ENCODE measurements at regions not wholly inside any gene's neighbourhood (a gene's known extent, or its start where the extent isn't known, plus 50 kb on each side); places are given as distances from the start of the nearest gene placed in this dataset.

DNA sequence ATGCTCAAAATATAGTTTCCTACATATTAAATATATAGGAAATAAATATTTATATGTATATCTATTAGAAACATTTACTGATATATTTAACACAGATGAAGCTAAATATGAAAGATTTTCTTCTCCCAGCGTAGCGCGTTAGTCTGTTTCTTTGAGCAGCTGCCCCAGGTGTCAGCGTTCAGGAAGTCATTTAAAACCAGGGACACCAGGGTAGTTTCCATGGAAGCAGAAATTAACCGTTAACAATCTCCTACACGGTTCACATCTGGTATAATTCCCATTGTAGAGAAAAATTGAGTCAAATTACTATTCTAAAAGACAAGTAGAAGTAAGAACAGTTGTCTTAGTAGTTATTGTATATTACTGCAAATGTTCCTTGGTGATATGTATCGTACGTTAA, 1443.7 kb downstream of the MRPL39 start:
- H3K4me1 ChIP-seq (ENCODE audit: low read depth), result no peaks in the 10 kb centered on the region
- ATAC-seq (no peak), DNase-seq (no peak)
- no peak overlapping the region for H3K4me3 ChIP-seq
- intact Hi-C loops (cut with DNase I, micrococcal nuclease), result no loop called here
- no peaks in the 10 kb centered on the region for H3K36me3 ChIP-seq (ENCODE audit: low read depth)
- peaks cover 29% of the 10 kb centered on the region for H3K9me3 ChIP-seq
- TF ChIP-seq, protein P1, sequence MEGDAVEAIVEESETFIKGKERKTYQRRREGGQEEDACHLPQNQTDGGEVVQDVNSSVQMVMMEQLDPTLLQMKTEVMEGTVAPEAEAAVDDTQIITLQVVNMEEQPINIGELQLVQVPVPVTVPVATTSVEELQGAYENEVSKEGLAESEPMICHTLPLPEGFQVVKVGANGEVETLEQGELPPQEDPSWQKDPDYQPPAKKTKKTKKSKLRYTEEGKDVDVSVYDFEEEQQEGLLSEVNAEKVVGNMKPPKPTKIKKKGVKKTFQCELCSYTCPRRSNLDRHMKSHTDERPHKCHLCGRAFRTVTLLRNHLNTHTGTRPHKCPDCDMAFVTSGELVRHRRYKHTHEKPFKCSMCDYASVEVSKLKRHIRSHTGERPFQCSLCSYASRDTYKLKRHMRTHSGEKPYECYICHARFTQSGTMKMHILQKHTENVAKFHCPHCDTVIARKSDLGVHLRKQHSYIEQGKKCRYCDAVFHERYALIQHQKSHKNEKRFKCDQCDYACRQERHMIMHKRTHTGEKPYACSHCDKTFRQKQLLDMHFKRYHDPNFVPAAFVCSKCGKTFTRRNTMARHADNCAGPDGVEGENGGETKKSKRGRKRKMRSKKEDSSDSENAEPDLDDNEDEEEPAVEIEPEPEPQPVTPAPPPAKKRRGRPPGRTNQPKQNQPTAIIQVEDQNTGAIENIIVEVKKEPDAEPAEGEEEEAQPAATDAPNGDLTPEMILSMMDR (IDR thresholded peaks at IDR 0.05), result no peak

DNA sequence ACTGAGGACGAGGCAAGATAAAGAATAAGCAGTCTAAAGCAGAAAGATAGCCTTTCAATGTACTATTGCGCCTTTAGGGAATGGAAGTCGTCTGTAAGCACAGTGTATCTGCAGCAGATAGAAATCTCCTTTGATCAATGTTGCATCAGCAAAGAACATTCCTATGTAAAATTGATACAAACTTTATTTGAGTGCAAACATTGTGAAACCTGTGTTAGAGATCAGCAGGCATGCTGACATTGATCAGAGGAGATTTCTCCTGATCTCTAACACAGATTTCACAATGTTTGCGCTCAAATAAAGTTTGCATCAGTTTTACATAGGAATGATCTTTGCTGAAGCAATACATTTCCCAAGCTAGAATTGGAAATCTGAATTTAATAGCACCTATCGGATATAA, 1446.8 kb downstream of the MRPL39 start:
- TF ChIP-seq, protein P1 (IDR thresholded peaks at IDR 0.05), result no peak
- Histone ChIP-seq H3K36me3 (ENCODE audit: low read depth) (no peaks in the 10 kb centered on the region), H3K4me3 (no peak overlapping the region), H3K4me1 (ENCODE audit: low read depth) (no peaks in the 10 kb centered on the region), H3K9me3 (peaks cover 30% of the 10 kb centered on the region)
- DNase-seq (no peak), ATAC-seq (no peak)
- intact Hi-C loops (cut with DNase I, micrococcal nuclease), result no loop called here

DNA sequence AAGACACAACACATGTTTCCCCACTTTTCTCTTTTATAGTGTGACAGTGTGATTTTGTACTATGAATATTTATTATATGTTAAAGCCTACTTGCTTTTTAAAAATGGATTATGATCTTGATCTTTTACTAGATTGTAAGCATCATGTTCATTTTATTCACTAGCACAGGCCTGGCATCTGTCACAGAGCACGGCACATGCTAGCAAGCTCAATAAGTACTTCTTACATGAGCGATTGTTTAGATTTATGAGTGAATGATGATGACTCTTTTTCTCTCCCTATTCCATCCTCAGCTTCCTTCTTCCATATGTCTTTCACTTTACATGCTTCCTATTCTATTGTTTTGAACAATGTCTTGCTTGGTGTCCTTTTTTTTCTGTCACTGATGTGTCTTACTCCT, 1454.1 kb downstream of the MRPL39 start:
- Histone ChIP-seq H3K4me3 (no peak overlapping the region), H3K36me3 (ENCODE audit: low read depth) (no peaks in the 10 kb centered on the region), H3K9me3 (peaks cover 43% of the 10 kb centered on the region), H3K4me1 (ENCODE audit: low read depth) (no peaks in the 10 kb centered on the region)
- DNase-seq, result no peak
- TF ChIP-seq, protein P1 (IDR thresholded peaks at IDR 0.05), result no peak
- intact Hi-C loops (cut with DNase I, micrococcal nuclease), result no loop called here
- no peak for ATAC-seq

DNA sequence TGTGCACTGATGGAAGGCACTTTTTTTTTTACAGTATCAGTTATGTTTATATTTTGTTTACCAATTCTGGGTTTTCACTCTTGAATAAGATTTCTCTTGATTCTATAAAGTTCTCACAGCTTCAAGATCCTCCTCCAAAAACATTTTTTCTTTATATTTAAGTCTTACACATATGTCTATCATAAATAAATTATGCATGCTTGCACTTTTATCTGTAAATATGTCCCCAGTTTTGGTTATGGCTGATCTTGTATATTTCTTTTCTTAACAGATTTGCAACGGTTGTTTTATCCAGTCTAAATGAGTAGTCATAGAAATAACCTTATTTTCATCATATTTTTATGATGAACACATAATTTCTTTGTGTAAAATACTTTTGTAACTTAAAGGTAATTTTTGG, 1456.5 kb downstream of the MRPL39 start:
- DNase-seq, result no peak

DNA sequence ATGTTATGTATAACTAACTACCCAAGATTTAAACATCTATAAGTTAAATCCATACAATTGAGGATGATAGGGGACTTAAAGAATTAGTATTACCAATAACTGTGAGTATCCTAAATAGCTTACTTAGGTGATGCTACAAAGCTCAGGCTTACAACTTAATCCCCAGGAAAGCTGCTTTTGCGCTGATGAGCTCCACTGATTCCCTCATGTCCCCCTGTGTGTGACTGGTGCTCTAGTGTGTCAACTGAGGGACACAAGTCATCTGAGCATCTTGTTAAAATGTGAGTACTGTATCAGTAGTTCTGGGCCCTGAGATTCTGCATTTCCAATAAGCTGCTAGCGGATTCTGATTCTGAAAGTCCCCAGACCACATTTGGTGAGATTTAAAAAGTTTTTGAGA, 1458.8 kb downstream of the MRPL39 start:
- no peak for ATAC-seq
- H3K36me3 ChIP-seq (ENCODE audit: low read depth), result no peaks in the 10 kb centered on the region
- TF ChIP-seq, protein P1 (IDR thresholded peaks at IDR 0.05), result no peak
- intact Hi-C loops (cut with DNase I, micrococcal nuclease), result no loop called here
- DNase-seq, result no peak
- no peaks in the 10 kb centered on the region for H3K4me1 ChIP-seq (ENCODE audit: low read depth)
- H3K4me3 ChIP-seq, result no peak overlapping the region
- H3K9me3 ChIP-seq, result peaks cover 44% of the 10 kb centered on the region

More for the DNA sequence above, 1456.5 kb downstream of the MRPL39 start:
- Histone ChIP-seq H3K9me3 (peaks cover 40% of the 10 kb centered on the region), H3K4me1 (ENCODE audit: low read depth) (no peaks in the 10 kb centered on the region), H3K4me3 (no peak overlapping the region), H3K36me3 (ENCODE audit: low read depth) (no peaks in the 10 kb centered on the region)
- no peak for ATAC-seq
- TF ChIP-seq, protein P1 (IDR thresholded peaks at IDR 0.05), result no peak
- intact Hi-C loops (cut with DNase I, micrococcal nuclease), result no loop called here

DNA sequence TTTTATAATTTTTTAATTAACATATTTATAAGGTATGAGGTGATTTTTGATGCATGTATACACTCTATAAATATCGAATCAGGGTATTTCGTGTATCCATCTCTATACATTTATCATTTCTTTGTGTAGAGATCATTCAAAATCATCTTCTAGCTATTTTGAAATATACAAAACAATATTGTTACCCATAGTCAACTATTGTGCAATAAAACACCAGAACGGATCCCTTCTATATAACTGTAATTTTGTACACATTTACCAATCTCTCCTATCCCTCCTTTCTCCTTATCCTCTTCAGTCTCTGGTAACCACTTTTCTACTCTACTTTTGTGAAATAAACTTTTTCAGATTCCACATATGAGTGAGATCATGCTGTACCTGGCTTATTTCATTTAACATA, 1459.6 kb downstream of the MRPL39 start:
- Histone ChIP-seq H3K36me3 (ENCODE audit: low read depth) (no peaks in the 10 kb centered on the region), H3K9me3 (peaks cover 41% of the 10 kb centered on the region), H3K4me3 (no peak overlapping the region), H3K4me1 (ENCODE audit: low read depth) (no peaks in the 10 kb centered on the region)
- DNase-seq (no peak), ATAC-seq (no peak)
- intact Hi-C loops (cut with DNase I, micrococcal nuclease), result no loop called here
- TF ChIP-seq, protein P1 (IDR thresholded peaks at IDR 0.05), result no peak

Measured in mucosa of descending colon (tissue), 3 donors.